Panc1 (cell line): ENCODE measurements at regions not wholly inside any gene's neighbourhood (a gene's known extent, or its start where the extent isn't known, plus 50 kb on each side); places are given as distances from the start of the nearest gene placed in this dataset.

ENCODE experiments used
- ATAC-seq: fragments of 200-7000 bp; cut with Tn5 transposase; 2 replicates; pipeline ENCODE4 v1.9.1; 2020; ENCODE audit warnings: mild to moderate bottlenecking, moderate library complexity
- BruUV-seq: library from RNA; stranded (reverse); fragments of 400-500 nt; replicated peaks from 2 replicates; lab custom pipeline; 2021; lab: Mats Ljungman, UMichigan
- CTCF ChIA-PET: fragments of 300-600 bp; sonication (Branson Sonifier 250); formaldehyde crosslinking; loops from one replicate; lab custom pipeline; 2022; ENCODE audit warnings: antibody characterized with exemption; lab: Charles Lee
- POLR2A ChIA-PET: fragments of 300-600 bp; sonication (Branson Sonifier 250); formaldehyde crosslinking; loops from one replicate; lab custom pipeline; 2022; ENCODE audit warnings: antibody characterized with exemption; lab: Charles Lee
- DNase-seq: peaks from one replicate; pipeline ENCODE4 v3.0.0-alpha.2; 2010; ENCODE audit warnings: low read depth, low spot score
- H3K27ac ChIP-seq: 2 replicates; pipeline ENCODE4 v1.5.1; 2011; ENCODE audit warnings: mild to moderate bottlenecking, low read length, inconsistent platforms
- H3K27me3 ChIP-seq: fragments of 200-500 bp; sonication (Bioruptor generic); 2 replicates; pipeline ENCODE4 v1.6.0; 2014; ENCODE audit warnings: low read length, inconsistent platforms; ENCODE audit not compliant: control insufficient read depth, insufficient read depth
- H3K36me3 ChIP-seq: fragments of 200-500 bp; sonication (Bioruptor generic); 2 replicates; pipeline ENCODE4 v1.5.1; 2014; ENCODE audit warnings: inconsistent platforms, mild to moderate bottlenecking, low read length, moderate library complexity; ENCODE audit not compliant: control insufficient read depth, insufficient read depth
- H3K4me1 ChIP-seq: 2 replicates; pipeline ENCODE4 v1.5.1; 2011; ENCODE audit warnings: inconsistent platforms, mild to moderate bottlenecking, low read length, moderate library complexity; ENCODE audit not compliant: control insufficient read depth, insufficient read depth
- H3K4me3 ChIP-seq, 2 experiments: 2 replicates each; pipeline ENCODE4 v1.5.1; 2011 to 2012; ENCODE audit warnings: low read depth in 2 of 2, low read length in 2 of 2, mild to moderate bottlenecking in 2 of 2, inconsistent platforms in 1 of 2, moderate library complexity in 1 of 2
- H3K9me3 ChIP-seq: fragments of 200-500 bp; sonication (Bioruptor generic); 2 replicates; pipeline ENCODE4 v1.5.1; 2014; ENCODE audit warnings: low read depth, mild to moderate bottlenecking, inconsistent platforms, low read length, moderate library complexity; ENCODE audit not compliant: control insufficient read depth, insufficient read depth
- POLR2AphosphoS5 ChIP-seq: IDR thresholded peaks from 2 replicates; pipeline ENCODE4 v1.6.1; 2012; ENCODE audit warnings: mild to moderate bottlenecking, low read depth, low read length, moderate library complexity
- REST ChIP-seq, 2 experiments: IDR thresholded peaks; 2 replicates each; pipeline ENCODE4 v1.6.1; 2011 to 2012; ENCODE audit warnings: low read depth in 2 of 2, control low read depth in 1 of 2, low read length in 1 of 2, mild to moderate bottlenecking in 1 of 2, moderate library complexity in 1 of 2; ENCODE audit not compliant: insufficient read depth in 1 of 2
- SIN3A ChIP-seq: IDR thresholded peaks from 2 replicates; pipeline ENCODE4 v1.6.1; 2012; ENCODE audit warnings: low read depth, mild to moderate bottlenecking, low read length, moderate library complexity, borderline replicate concordance; ENCODE audit not compliant: insufficient read depth
- TCF7L2 ChIP-seq: IDR thresholded peaks from 2 replicates; pipeline ENCODE4 v1.6.1; 2011; ENCODE audit warnings: mild to moderate bottlenecking, low read depth, low read length, inconsistent platforms
- in situ Hi-C: cut with HindIII; loops from 2 replicates; pipeline ENCODE4 v1.10.0; 2016; ENCODE audit warnings: low sequenced_read_pairs, low pct_unique_long_range_greater_than_20kb
- intact Hi-C: fragments of 100-400 bp; cut with micrococcal nuclease; formaldehyde crosslinking; loops from one replicate; pipeline ENCODE4 v1.10.0; 2022; ENCODE audit not compliant: unreplicated experiment
- TF ChIP-seq, protein P1 (sequence below): fragments of 450-650 bp; IDR thresholded peaks from 2 replicates; pipeline ENCODE4 v1.5.1; 2017; ENCODE audit warnings: mild to moderate bottlenecking

- ChIA-PET POLR2A (interaction anchor here (0.6 kb wide), 2 partner anchors 46 to 167 kb away, joined by 4 to 6 read pairs; no protein-coding TSS in a partner anchor), CTCF (no interaction called here)
- Histone ChIP-seq H3K36me3 (no peaks in the 10 kb centered on the region), H3K9me3 (no peaks in the 10 kb centered on the region), H3K4me1 (no peaks in the 10 kb centered on the region), H3K4me3 (no peak overlapping the region), H3K27ac (no peak overlapping the region), H3K27me3 (no peaks in the 10 kb centered on the region)
- TF ChIP-seq, protein P1, sequence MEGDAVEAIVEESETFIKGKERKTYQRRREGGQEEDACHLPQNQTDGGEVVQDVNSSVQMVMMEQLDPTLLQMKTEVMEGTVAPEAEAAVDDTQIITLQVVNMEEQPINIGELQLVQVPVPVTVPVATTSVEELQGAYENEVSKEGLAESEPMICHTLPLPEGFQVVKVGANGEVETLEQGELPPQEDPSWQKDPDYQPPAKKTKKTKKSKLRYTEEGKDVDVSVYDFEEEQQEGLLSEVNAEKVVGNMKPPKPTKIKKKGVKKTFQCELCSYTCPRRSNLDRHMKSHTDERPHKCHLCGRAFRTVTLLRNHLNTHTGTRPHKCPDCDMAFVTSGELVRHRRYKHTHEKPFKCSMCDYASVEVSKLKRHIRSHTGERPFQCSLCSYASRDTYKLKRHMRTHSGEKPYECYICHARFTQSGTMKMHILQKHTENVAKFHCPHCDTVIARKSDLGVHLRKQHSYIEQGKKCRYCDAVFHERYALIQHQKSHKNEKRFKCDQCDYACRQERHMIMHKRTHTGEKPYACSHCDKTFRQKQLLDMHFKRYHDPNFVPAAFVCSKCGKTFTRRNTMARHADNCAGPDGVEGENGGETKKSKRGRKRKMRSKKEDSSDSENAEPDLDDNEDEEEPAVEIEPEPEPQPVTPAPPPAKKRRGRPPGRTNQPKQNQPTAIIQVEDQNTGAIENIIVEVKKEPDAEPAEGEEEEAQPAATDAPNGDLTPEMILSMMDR: no peak
- TF ChIP-seq TCF7L2 (no peak), SIN3A (no peak), POLR2AphosphoS5 (no peak), REST (IDR thresholded peaks at IDR 0.05; ENCODE audit: insufficient read depth in 1 of 2, low read depth in 2 of 2, low read length in 1 of 2) (no peak)
- DNase-seq (no peak), ATAC-seq (no peak)
- in situ Hi-C loops: no loop called here
- no TSS peak for BruUV-seq
- intact Hi-C loops: no loop called here
These were observed 107.9 kb upstream of the PLEKHG1 start for GRCh38 chr6:150491811-150492172.

DNA sequence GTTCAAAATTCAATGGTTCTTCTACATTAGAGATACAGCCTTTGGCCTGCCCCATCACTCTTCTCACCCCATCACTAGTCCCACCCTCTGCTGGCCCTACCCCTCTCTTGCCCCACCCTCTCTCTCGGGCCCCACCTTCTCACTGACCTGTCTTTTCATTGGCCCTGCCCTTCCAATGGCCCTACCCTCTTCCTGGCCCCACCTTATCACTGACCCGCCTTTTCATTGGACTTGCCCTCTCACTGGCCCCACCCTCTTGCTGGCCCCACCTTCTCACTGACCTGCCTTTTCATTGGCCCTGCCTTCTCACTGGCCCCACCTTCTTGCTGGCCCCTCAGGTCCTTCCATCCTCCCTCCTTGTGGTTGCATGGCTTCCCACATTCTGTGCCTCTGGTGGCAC lies 107.2 kb upstream of the PLEKHG1 start:
- Histone ChIP-seq H3K4me1 (no peaks in the 10 kb centered on the region), H3K36me3 (no peaks in the 10 kb centered on the region), H3K9me3 (no peaks in the 10 kb centered on the region), H3K27me3 (no peaks in the 10 kb centered on the region), H3K27ac (no peak overlapping the region), H3K4me3 (no peak overlapping the region)
- in situ Hi-C loops (no loop called here), intact Hi-C loops (no loop called here)
- TF ChIP-seq REST (IDR thresholded peaks at IDR 0.05; ENCODE audit: insufficient read depth in 1 of 2, low read depth in 2 of 2, low read length in 1 of 2): no peak
- BruUV-seq: no TSS peak
- ChIA-PET CTCF (no interaction called here), POLR2A (no interaction called here)
- no peak for ATAC-seq
- DNase-seq: no peak
